Central memory CD8-positive, alpha-beta T cell (primary cell): ENCODE measurements at regions not wholly inside any gene's neighbourhood (a gene's known extent, or its start where the extent isn't known, plus 50 kb on each side); places are given as distances from the start of the nearest gene placed in this dataset.
A peak's percentile ranks its signal among the peaks of the same experiment; 100 is the strongest.

ENCODE experiments used
- ATAC-seq: fragments of 150-1000 bp; cut with Tn5 transposase; replicated peaks from 2 replicates; pipeline ENCODE4 v1.10.0; 2022; ENCODE audit warnings: mild to moderate bottlenecking, moderate FRiP score, moderate number of reproducible peaks; ENCODE audit not compliant: poor library complexity, severe bottlenecking; ENCODE audit errors: extremely low read depth
- DNase-seq, 2 donors: peaks; one replicate each; pipeline ENCODE4 v3.0.0; 2021; ENCODE audit warnings: low spot score in 2 of 2
- H3K27ac Mint-ChIP-seq: one replicate; pipeline ENCODE4 v1.8.0; 2022; ENCODE audit warnings: low read depth, mild to moderate bottlenecking, moderate library complexity, mixed read lengths
- H3K27me3 Mint-ChIP-seq: one replicate; pipeline ENCODE4 v1.8.0; 2022; ENCODE audit warnings: mixed read lengths
- H3K36me3 Mint-ChIP-seq: one replicate; pipeline ENCODE4 v1.8.0; 2022; ENCODE audit warnings: mild to moderate bottlenecking, moderate library complexity, mixed read lengths; ENCODE audit not compliant: insufficient read depth
- H3K4me1 Mint-ChIP-seq: one replicate; pipeline ENCODE4 v1.8.0; 2022; ENCODE audit warnings: mixed read lengths
- H3K4me3 Mint-ChIP-seq: one replicate; pipeline ENCODE4 v1.8.0; 2022; ENCODE audit warnings: mild to moderate bottlenecking, moderate library complexity, mixed read lengths
- H3K9me3 Mint-ChIP-seq: one replicate; pipeline ENCODE4 v1.8.0; 2022; ENCODE audit warnings: mixed read lengths

GRCh38 chr2:8456151-8457091, 225.4 kb upstream of the ID2 start:
- Mint-ChIP-seq H3K27me3 (no peaks in the 10 kb centered on the region), H3K27ac (peak overlapping the region; percentile 77), H3K36me3 (no peaks in the 10 kb centered on the region), H3K9me3 (no peaks in the 10 kb centered on the region), H3K4me3 (peak overlapping the region; percentile 56), H3K4me1 (peaks cover 26% of the 10 kb centered on the region)
- ATAC-seq (peak; percentile 68), DNase-seq (peak in 1 of 2 donors; percentile 25)

GRCh38 chr2:8457092-8457481, 224.8 kb upstream of the ID2 start:
- DNase-seq (no peak), ATAC-seq (peak; percentile 54)
- Mint-ChIP-seq H3K27me3 (no peaks in the 10 kb centered on the region), H3K36me3 (no peaks in the 10 kb centered on the region), H3K27ac (peak overlapping the region; percentile 78), H3K4me1 (peaks cover 26% of the 10 kb centered on the region), H3K4me3 (peak overlapping the region; percentile 75), H3K9me3 (no peaks in the 10 kb centered on the region)

GRCh38 chr2:8457699-8458502, 224.0 kb upstream of the ID2 start:
- peaks cover 32% of the 10 kb centered on the region for H3K4me1 Mint-ChIP-seq

GRCh38 chr2:8458503-8459459, 223.1 kb upstream of the ID2 start:
- no peaks in the 10 kb centered on the region for H3K36me3 Mint-ChIP-seq
- no peaks in the 10 kb centered on the region for H3K9me3 Mint-ChIP-seq
- no peak overlapping the region for H3K27ac Mint-ChIP-seq
- no peak overlapping the region for H3K4me3 Mint-ChIP-seq
- H3K27me3 Mint-ChIP-seq = no peaks in the 10 kb centered on the region
- peaks cover 38% of the 10 kb centered on the region for H3K4me1 Mint-ChIP-seq
- ATAC-seq (no peak), DNase-seq (no peak)

More at GRCh38 chr2:8457699-8458502, 224.0 kb upstream of the ID2 start:
- H3K27ac Mint-ChIP-seq = peak overlapping the region; percentile 78
- no peaks in the 10 kb centered on the region for H3K9me3 Mint-ChIP-seq
- no peaks in the 10 kb centered on the region for H3K27me3 Mint-ChIP-seq
- H3K4me3 Mint-ChIP-seq = peak overlapping the region; percentile 75
- H3K36me3 Mint-ChIP-seq = no peaks in the 10 kb centered on the region
- DNase-seq (no peak), ATAC-seq (peak; percentile 22)

GRCh38 chr2:8459474-8459873, 222.4 kb upstream of the ID2 start:
- H3K36me3 Mint-ChIP-seq = no peaks in the 10 kb centered on the region
- no peak for ATAC-seq
- H3K9me3 Mint-ChIP-seq = no peaks in the 10 kb centered on the region
- peaks cover 38% of the 10 kb centered on the region for H3K4me1 Mint-ChIP-seq
- no peaks in the 10 kb centered on the region for H3K27me3 Mint-ChIP-seq
- no peak for DNase-seq
- no peak overlapping the region for H3K27ac Mint-ChIP-seq
- H3K4me3 Mint-ChIP-seq = no peak overlapping the region

GRCh38 chr2:8461341-8461740, 220.5 kb upstream of the ID2 start:
- Mint-ChIP-seq H3K27me3 (no peaks in the 10 kb centered on the region), H3K36me3 (no peaks in the 10 kb centered on the region), H3K27ac (no peak overlapping the region), H3K4me1 (peaks cover 22% of the 10 kb centered on the region), H3K9me3 (no peaks in the 10 kb centered on the region), H3K4me3 (no peak overlapping the region)
- DNase-seq (no peak), ATAC-seq (no peak)

- H3K36me3 Mint-ChIP-seq = no peaks in the 10 kb centered on the region
- ATAC-seq = no peak
- no peak for DNase-seq
- no peaks in the 10 kb centered on the region for H3K27me3 Mint-ChIP-seq
- H3K4me3 Mint-ChIP-seq = no peak overlapping the region
- H3K9me3 Mint-ChIP-seq = no peaks in the 10 kb centered on the region
- no peak overlapping the region for H3K27ac Mint-ChIP-seq
- H3K4me1 Mint-ChIP-seq = peaks cover 22% of the 10 kb centered on the region
These were observed 219.6 kb upstream of the ID2 start for GRCh38 chr2:8462280-8462679.

- Mint-ChIP-seq H3K4me3 (no peak overlapping the region), H3K27me3 (no peaks in the 10 kb centered on the region), H3K27ac (no peak overlapping the region), H3K36me3 (no peaks in the 10 kb centered on the region), H3K9me3 (no peaks in the 10 kb centered on the region), H3K4me1 (peaks cover 14% of the 10 kb centered on the region)
- no peak for ATAC-seq
- DNase-seq = no peak
These were observed 218.8 kb upstream of the ID2 start for GRCh38 chr2:8462899-8463648.

- Mint-ChIP-seq H3K36me3 (no peaks in the 10 kb centered on the region), H3K9me3 (no peaks in the 10 kb centered on the region), H3K4me3 (no peak overlapping the region), H3K27ac (no peak overlapping the region), H3K4me1 (peaks cover 26% of the 10 kb centered on the region), H3K27me3 (no peaks in the 10 kb centered on the region)
- no peak for ATAC-seq
- no peak for DNase-seq
These were observed 216.3 kb upstream of the ID2 start for GRCh38 chr2:8465560-8465959.

GRCh38 chr2:8469709-8470493, 212.0 kb upstream of the ID2 start:
- H3K9me3 Mint-ChIP-seq = no peaks in the 10 kb centered on the region
- DNase-seq (no peak), ATAC-seq (no peak)
- peaks cover 57% of the 10 kb centered on the region for H3K4me1 Mint-ChIP-seq
- H3K27me3 Mint-ChIP-seq = no peaks in the 10 kb centered on the region
- no peak overlapping the region for H3K4me3 Mint-ChIP-seq
- H3K36me3 Mint-ChIP-seq = no peaks in the 10 kb centered on the region
- H3K27ac Mint-ChIP-seq = peak overlapping the region; percentile 74
